IMR-90 (cell line): ENCODE measurements at regions not wholly inside any gene's neighbourhood (a gene's known extent, or its start where the extent isn't known, plus 50 kb on each side); places are given as distances from the start of the nearest gene placed in this dataset.

Experiments
- ATAC-seq: fragments of 200-7000 bp; cut with Tn5 transposase; 2 replicates; pipeline ENCODE4 v1.9.1; 2020; ENCODE audit warnings: low read depth, mild to moderate bottlenecking, moderate library complexity
- BruUV-seq: library from RNA; stranded (reverse); fragments of 400-500 nt; replicated peaks from 2 replicates; lab custom pipeline; 2021; lab: Mats Ljungman, UMichigan
- CTCF ChIA-PET: fragments of 300-600 bp; formaldehyde crosslinking; extraction: SDS; loops from one replicate; lab custom pipeline; 2021; ENCODE audit warnings: antibody characterized with exemption; lab: Yijun Ruan, JAX
- POLR2A ChIA-PET: fragments of 300-600 bp; sonication (Branson Sonifier 250); formaldehyde crosslinking; loops from one replicate; lab custom pipeline; 2022; ENCODE audit warnings: antibody characterized with exemption; ENCODE audit not compliant: unreplicated experiment; lab: Charles Lee
- DNase-seq: peaks from one replicate; pipeline ENCODE4 v3.0.0; 2013
- H2AFZ ChIP-seq: replicated peaks from 2 replicates; pipeline ENCODE3; 2013; ENCODE audit warnings: low read length, mild to moderate bottlenecking; ENCODE audit not compliant: poor library complexity
- H2AK5ac ChIP-seq: 2 replicates; pipeline ENCODE4 v1.6.1; 2013; ENCODE audit warnings: low read depth, low read length, inconsistent platforms
- H2AK9ac ChIP-seq: replicated peaks from 2 replicates; pipeline ENCODE3; 2013; ENCODE audit warnings: mild to moderate bottlenecking, low read depth, low read length, moderate library complexity; ENCODE audit not compliant: poor library complexity
- H2BK120ac ChIP-seq: 2 replicates; pipeline ENCODE4 v1.6.1; 2013; ENCODE audit warnings: low read depth, low read length, inconsistent platforms
- H2BK15ac ChIP-seq: 3 replicates; pipeline ENCODE4 v1.6.1; 2013; ENCODE audit warnings: low read depth, low read length, inconsistent platforms
- H2BK20ac ChIP-seq: 2 replicates; pipeline ENCODE4 v1.6.1; 2013; ENCODE audit warnings: low read depth, mild to moderate bottlenecking, inconsistent platforms, low read length, moderate library complexity
- H2BK5ac ChIP-seq: 2 replicates; pipeline ENCODE4 v1.6.1; 2013; ENCODE audit warnings: mild to moderate bottlenecking, low read depth, low read length, inconsistent platforms; ENCODE audit not compliant: poor library complexity, severe bottlenecking
- H3K14ac ChIP-seq: replicated peaks from 2 replicates; pipeline ENCODE4 v1.6.1; 2013; ENCODE audit warnings: low read depth, low read length, inconsistent platforms
- H3K18ac ChIP-seq: 2 replicates; pipeline ENCODE4 v1.6.1; 2013; ENCODE audit warnings: low read depth, low read length, control low read depth
- H3K23ac ChIP-seq: 2 replicates; pipeline ENCODE4 v1.6.1; 2013; ENCODE audit warnings: low read depth, low read length, inconsistent platforms
- H3K27ac ChIP-seq: 2 replicates; pipeline ENCODE4 v1.5.1; 2013; ENCODE audit warnings: mild to moderate bottlenecking, control low read depth, low read length; ENCODE audit not compliant: insufficient read depth
- H3K27me3 ChIP-seq: 2 replicates; pipeline ENCODE4 v1.6.1; 2013; ENCODE audit warnings: low read length; ENCODE audit not compliant: control insufficient read depth, insufficient read depth
- H3K36me3 ChIP-seq: 2 replicates; pipeline ENCODE4 v1.6.1; 2013; ENCODE audit warnings: low read length, mixed read lengths; ENCODE audit not compliant: control insufficient read depth, insufficient read depth
- H3K4ac ChIP-seq: 2 replicates; pipeline ENCODE4 v1.6.1; 2013; ENCODE audit warnings: low read depth, low read length, inconsistent platforms
- H3K4me1 ChIP-seq: 2 replicates; pipeline ENCODE4 v1.6.1; 2013; ENCODE audit warnings: low read length, mixed read lengths; ENCODE audit not compliant: control insufficient read depth, insufficient read depth
- H3K4me2 ChIP-seq: 2 replicates; pipeline ENCODE4 v1.6.1; 2013; ENCODE audit warnings: low read depth, mild to moderate bottlenecking, control low read depth, low read length, moderate library complexity
- H3K4me3 ChIP-seq: 2 replicates; pipeline ENCODE4 v1.5.1; 2013; ENCODE audit warnings: low read depth, mild to moderate bottlenecking, control low read depth, low read length, moderate library complexity; ENCODE audit not compliant: insufficient read depth
- H3K56ac ChIP-seq: 2 replicates; pipeline ENCODE4 v1.6.1; 2013; ENCODE audit warnings: low read length, inconsistent platforms; ENCODE audit not compliant: insufficient read depth; ENCODE audit errors: extremely low read depth
- H3K79me1 ChIP-seq, 2 experiments: 2 replicates each; pipeline ENCODE4 v1.6.1; 2013; ENCODE audit warnings: low read length in 2 of 2, inconsistent platforms in 1 of 2, low read depth in 1 of 2
- H3K9ac ChIP-seq: 2 replicates; pipeline ENCODE4 v1.6.1; 2013; ENCODE audit warnings: low read depth, low read length, control low read depth
- H3K9me1 ChIP-seq: 2 replicates; pipeline ENCODE4 v1.6.1; 2013; ENCODE audit warnings: low read length, inconsistent platforms; ENCODE audit not compliant: insufficient read depth
- H3K9me3 ChIP-seq: 2 replicates; pipeline ENCODE4 v1.6.1; 2013; ENCODE audit warnings: low read length; ENCODE audit not compliant: control insufficient read depth, insufficient read depth
- H4K20me1 ChIP-seq: 2 replicates; pipeline ENCODE4 v1.6.1; 2013; ENCODE audit warnings: low read length, inconsistent platforms; ENCODE audit not compliant: insufficient read depth
- H4K5ac ChIP-seq: 2 replicates; pipeline ENCODE4 v1.6.1; 2013; ENCODE audit warnings: mild to moderate bottlenecking, low read depth, low read length, control low read depth
- H4K8ac ChIP-seq, 2 experiments: 2 replicates each; pipeline ENCODE4 v1.6.1; 2013; ENCODE audit warnings: low read depth in 2 of 2, low read length in 2 of 2, control low read depth in 1 of 2, inconsistent platforms in 1 of 2
- H4K91ac ChIP-seq: 2 replicates; pipeline ENCODE4 v1.6.1; 2013; ENCODE audit warnings: low read depth, low read length, inconsistent platforms; ENCODE audit not compliant: insufficient read depth
- CEBPB ChIP-seq: IDR thresholded peaks from 2 replicates; pipeline ENCODE4 v1.6.1; 2012; ENCODE audit warnings: low read depth, low read length, improper control_type of control experiment
- RAD21 ChIP-seq: IDR thresholded peaks from 2 replicates; pipeline ENCODE4 v1.6.1; 2012; ENCODE audit warnings: low read length, improper control_type of control experiment
- WGBS, 2 experiments: methylation state at CpG; one replicate each; pipeline versions ENCODE4 v1.1.5 to v1.1.7; 2013; ENCODE audit warnings: missing lambda C conversion rate in 2 of 2; ENCODE audit not compliant: insufficient read length in 1 of 2; ENCODE audit errors: extremely low coverage in 2 of 2; 5-methylcytosine and 5-hydroxymethylcytosine counted together
- dilution Hi-C: fragments of 300-500 bp; cut with HindIII; formaldehyde crosslinking; loops from one replicate; pipeline ENCODE4 v1.14.3; 2018; ENCODE audit warnings: low sequenced_read_pairs; ENCODE audit not compliant: unreplicated experiment
- in situ Hi-C: fragments of 300-500 bp; cut with MboI; formaldehyde crosslinking; loops from 3 replicates; pipeline ENCODE4 v1.14.3; 2019; ENCODE audit warnings: low sequenced_read_pairs, inconsistent platforms, mixed read lengths
- intact Hi-C: fragments of 100-400 bp; cut with micrococcal nuclease; formaldehyde crosslinking; loops from 2 replicates; pipeline ENCODE4 v1.10.0; 2022

GRCh38 chr5:164235300-164235891 is 730.0 kb downstream of the MAT2B start:
- H2BK120ac ChIP-seq, result no peak overlapping the region
- no peak overlapping the region for H3K18ac ChIP-seq
- TF ChIP-seq CEBPB, result 0 out of 2 replicates have a peak, but pooled peaks have one; percentile 23
- TF ChIP-seq RAD21, result no peak
- no peak overlapping the region for H3K4me3 ChIP-seq
- H3K9me1 ChIP-seq, result no peaks in the 10 kb centered on the region
- H3K79me1 ChIP-seq, result no peaks in the 10 kb centered on the region
- no peak overlapping the region for H4K8ac ChIP-seq
- no peak overlapping the region for H4K5ac ChIP-seq
- dilution Hi-C loops (no loop called here), in situ Hi-C loops (no loop called here), intact Hi-C loops (no loop called here)
- no peaks in the 10 kb centered on the region for H3K36me3 ChIP-seq
- CTCF ChIA-PET, result no interaction called here
- no peak overlapping the region for H3K4me2 ChIP-seq
- no peaks in the 10 kb centered on the region for H3K27me3 ChIP-seq
- no peak overlapping the region for H3K14ac ChIP-seq
- peak; percentile 79 for DNase-seq
- no peak overlapping the region for H2AK5ac ChIP-seq
- no peak overlapping the region for H3K9ac ChIP-seq
- no peak overlapping the region for H2BK20ac ChIP-seq
- H3K4ac ChIP-seq, result no peak overlapping the region
- no peak overlapping the region for H3K56ac ChIP-seq
- H3K4me1 ChIP-seq, result peaks cover 4% of the 10 kb centered on the region; the same call in 1 of the 2 replicates
- no peaks in the 10 kb centered on the region for H3K9me3 ChIP-seq
- no CpG with 5 or more reads among the region's 3 CpGs for WGBS, 2 experiments
- peak; percentile 79 for ATAC-seq
- POLR2A ChIA-PET, result no interaction called here
- no peak overlapping the region for H2AK9ac ChIP-seq
- H2BK5ac ChIP-seq, result no peak overlapping the region
- H2BK15ac ChIP-seq, result no peak overlapping the region
- no peak overlapping the region for H4K91ac ChIP-seq
- no peaks in the 10 kb centered on the region for H4K20me1 ChIP-seq
- H3K23ac ChIP-seq, result no peak overlapping the region
- no peak overlapping the region for H2AFZ ChIP-seq
- no TSS peak for BruUV-seq
- H3K27ac ChIP-seq, result no peak overlapping the region
